Pancreas (tissue), 10 donors: ENCODE measurements at regions not wholly inside any gene's neighbourhood (a gene's known extent, or its start where the extent isn't known, plus 50 kb on each side); places are given as distances from the start of the nearest gene placed in this dataset.

ENCODE experiments used
- ATAC-seq, 4 donors: fragments of 200-7000 bp; cut with Tn5 transposase; one replicate each; pipeline versions ENCODE4 v1.8.0 to v1.9.1; 2020; ENCODE audit warnings: mild to moderate bottlenecking in 4 of 4, moderate library complexity in 4 of 4
- DNase-seq, 6 donors: peaks; one replicate each; pipeline ENCODE4 v3.0.0-alpha.2; 2020
- FAIRE-seq: peaks from 2 replicates; lab custom pipeline; 2012; peaks lifted over from hg19 to GRCh38; lab: Jason Lieb, UNC
- H3K27ac ChIP-seq, 4 donors: fragments of 200-600 bp; sonication (generic); 1 replicate in 3 of 4; 2 replicates in 1 of 4; pipeline versions ENCODE4 v1.5.0 to v1.8.0; 2020
- H3K27me3 ChIP-seq, 4 donors: fragments of 200-600 bp; one replicate each; pipeline ENCODE4 v1.8.0; 2021
- H3K36me3 ChIP-seq, 3 donors: fragments of 200-600 bp; sonication (generic) in 1 of 3; one replicate each; pipeline versions ENCODE4 v1.5.0 to v1.8.0; 2020 to 2021
- H3K4me1 ChIP-seq, 3 donors: fragments of 200-600 bp; one replicate each; pipeline ENCODE4 v1.8.0; 2021
- H3K4me3 ChIP-seq, 4 donors: fragments of 200-600 bp; sonication (generic) in 2 of 4; one replicate each; pipeline versions ENCODE4 v1.5.0 to v1.8.0; 2020 to 2021
- H3K9me3 ChIP-seq, 4 donors: fragments of 200-600 bp; one replicate each; pipeline ENCODE4 v1.8.0; 2021
- CTCF ChIP-seq, 4 donors: fragments of 200-600 bp; sonication (generic) in 3 of 4; IDR thresholded peaks; one replicate each; pipeline versions ENCODE4 v1.5.0 to v1.8.0; 2021; ENCODE audit warnings: antibody characterized with exemption in 4 of 4
- WGBS, 2 donors: extraction: QIAGEN DNeasy Blood & Tissue Kit; methylation state at CpG; one replicate each; pipeline ENCODE4 v1.1.7; 2013; 5-methylcytosine and 5-hydroxymethylcytosine counted together
- intact Hi-C, 3 donors: fragments of 100-400 bp; cut with DNase I; formaldehyde crosslinking; loops; one replicate each; pipeline versions ENCODE4 v1.11.1 to v1.14.2; 2022
- donor health status: healthy with polysubstance abuse.
- donor health status: DM: no; HTN: no; CAD: no; lungs with moderate emphysema.
- donor health status: DM: no; HTN: no; CAD: no.
- donor health status: control.
- donor health status: control.
- donor health status: Bipolar disorder and iron deficiency.
- donor health status: DM: yes; HTN: yes; CAD: no.
- donor health status: DM: no; HTN: no; CAD: no.
- donor health status: DM: no; HTN: no; CAD: no.
- donor health status: DM: yes; HTN: yes; CAD: no.

GRCh38 chr19:28217022-28217421, 995.9 kb downstream of the UQCRFS1 start:
- FAIRE-seq, result no peak

GRCh38 chr19:28213470-28214082, 999.4 kb downstream of the UQCRFS1 start:
- FAIRE-seq (no peak), ATAC-seq (no peak)
- no peak for TF ChIP-seq CTCF (IDR thresholded peaks at IDR 0.05)

More at GRCh38 chr19:28217022-28217421, 995.9 kb downstream of the UQCRFS1 start:
- no peak for TF ChIP-seq CTCF (IDR thresholded peaks at IDR 0.05)
- H3K9me3 ChIP-seq, result no peaks in the 10 kb centered on the region
- no peaks in the 10 kb centered on the region for H3K36me3 ChIP-seq
- DNase-seq (no peak), ATAC-seq (no peak)
- H3K4me3 ChIP-seq, result no peak overlapping the region
- intact Hi-C loops, result no loop called here
- H3K4me1 ChIP-seq, result no peaks in the 10 kb centered on the region
- 48 to 49% methylated on average over 1 of the region's 1 CpG for WGBS, 2 donors
- no peaks in the 10 kb centered on the region for H3K27me3 ChIP-seq
- H3K27ac ChIP-seq, result no peak overlapping the region

GRCh38 chr19:28210886-28211285, 1002.1 kb downstream of the UQCRFS1 start:
- Histone ChIP-seq H3K4me3 (no peak overlapping the region), H3K9me3 (no peaks in the 10 kb centered on the region), H3K36me3 (no peaks in the 10 kb centered on the region), H3K4me1 (no peaks in the 10 kb centered on the region), H3K27ac (no peak overlapping the region), H3K27me3 (no peaks in the 10 kb centered on the region)
- TF ChIP-seq CTCF (IDR thresholded peaks at IDR 0.05), result no peak
- no peak for FAIRE-seq
- 38 to 55% methylated on average over 2 of the region's 2 CpGs for WGBS, 2 donors
- intact Hi-C loops, result no loop called here
- DNase-seq, result no peak
- no peak for ATAC-seq

More at GRCh38 chr19:28213470-28214082, 999.4 kb downstream of the UQCRFS1 start:
- no peak for DNase-seq
- Histone ChIP-seq H3K4me3 (no peak overlapping the region), H3K4me1 (no peaks in the 10 kb centered on the region), H3K27me3 (no peaks in the 10 kb centered on the region), H3K36me3 (no peaks in the 10 kb centered on the region), H3K9me3 (no peaks in the 10 kb centered on the region), H3K27ac (no peak overlapping the region)
- intact Hi-C loops, result no loop called here
- 41 to 54% methylated on average over 6 of the region's 6 CpGs for WGBS, 2 donors

- no peak for TF ChIP-seq CTCF (IDR thresholded peaks at IDR 0.05)
- FAIRE-seq (no peak), ATAC-seq (no peak), DNase-seq (no peak)
- Histone ChIP-seq H3K27me3 (no peaks in the 10 kb centered on the region), H3K9me3 (no peaks in the 10 kb centered on the region), H3K4me3 (no peak overlapping the region), H3K4me1 (no peaks in the 10 kb centered on the region), H3K27ac (no peak overlapping the region), H3K36me3 (no peaks in the 10 kb centered on the region)
- intact Hi-C loops, result no loop called here
- WGBS, 2 donors, result 63 to 76% methylated on average over 10 of the region's 10 CpGs
Observed at GRCh38 chr19:28208745-28209144, 1004.2 kb downstream of the UQCRFS1 start.

- intact Hi-C loops, result no loop called here
- no peaks in the 10 kb centered on the region for H3K4me1 ChIP-seq
- no peak overlapping the region for H3K27ac ChIP-seq
- no peak for TF ChIP-seq CTCF (IDR thresholded peaks at IDR 0.05)
- FAIRE-seq, result no peak
- no peak overlapping the region for H3K4me3 ChIP-seq
- no peak for ATAC-seq
- WGBS, 2 donors, result 62 to 78% methylated on average over 7 of the region's 7 CpGs
- no peaks in the 10 kb centered on the region for H3K9me3 ChIP-seq
- H3K36me3 ChIP-seq, result no peaks in the 10 kb centered on the region
- no peaks in the 10 kb centered on the region for H3K27me3 ChIP-seq
- no peak for DNase-seq
Observed at GRCh38 chr19:28207244-28207643, 1005.7 kb downstream of the UQCRFS1 start.
